IMR-90 (cell line): ENCODE measurements at regions not wholly inside any gene's neighbourhood (a gene's known extent, or its start where the extent isn't known, plus 50 kb on each side); places are given as distances from the start of the nearest gene placed in this dataset.

Experiments used
- BHLHE40 ChIP-seq: fragments of 150-350 bp; IDR thresholded peaks from 2 replicates; pipeline ENCODE4 v1.6.1; 2016; ENCODE audit warnings: mild to moderate bottlenecking, low read depth, low read length
- CEBPB ChIP-seq: IDR thresholded peaks from 2 replicates; pipeline ENCODE4 v1.6.1; 2012; ENCODE audit warnings: low read depth, low read length, improper control_type of control experiment
- CTCF ChIP-seq: conservative IDR thresholded peaks from 2 replicates; pipeline ENCODE4 v1.5.1; 2012; ENCODE audit warnings: mild to moderate bottlenecking, low read depth, low read length, improper control_type of control experiment
- MXI1 ChIP-seq: IDR thresholded peaks from 2 replicates; pipeline ENCODE4 v1.6.1; 2012; ENCODE audit warnings: low read depth, mild to moderate bottlenecking, low read length, moderate library complexity, borderline replicate concordance
- POLR2A ChIP-seq: IDR thresholded peaks from 2 replicates; pipeline ENCODE4 v1.6.1; 2012; ENCODE audit warnings: mild to moderate bottlenecking, low read depth, low read length
- RFX5 ChIP-seq: IDR thresholded peaks from 2 replicates; pipeline ENCODE4 v1.8.0; 2012; ENCODE audit warnings: low read depth, mild to moderate bottlenecking, low read length, moderate library complexity

GRCh38 chr1:113271039-113271438 is 119.3 kb upstream of the MAGI3 start:
- no peak for TF ChIP-seq CTCF
- TF ChIP-seq BHLHE40: no peak
- TF ChIP-seq CEBPB: no peak
- TF ChIP-seq MXI1: no peak
- no peak for TF ChIP-seq POLR2A
- TF ChIP-seq RFX5: no peak
